ENCODE measurements at regions not wholly inside any gene's neighbourhood (a gene's known extent, or its start where the extent isn't known, plus 50 kb on each side); places are given as distances from the start of the nearest gene placed in this dataset.
"Not testable (repeated sequence)": the region's sequence is repeated elsewhere in the genome, so short reads cannot be mapped to it uniquely, and the experiment has no call there.

GRCh38 chr20:19874040-19874727, 116.1 kb downstream of the RIN2 start:
- no peak for DNase-seq

DNA sequence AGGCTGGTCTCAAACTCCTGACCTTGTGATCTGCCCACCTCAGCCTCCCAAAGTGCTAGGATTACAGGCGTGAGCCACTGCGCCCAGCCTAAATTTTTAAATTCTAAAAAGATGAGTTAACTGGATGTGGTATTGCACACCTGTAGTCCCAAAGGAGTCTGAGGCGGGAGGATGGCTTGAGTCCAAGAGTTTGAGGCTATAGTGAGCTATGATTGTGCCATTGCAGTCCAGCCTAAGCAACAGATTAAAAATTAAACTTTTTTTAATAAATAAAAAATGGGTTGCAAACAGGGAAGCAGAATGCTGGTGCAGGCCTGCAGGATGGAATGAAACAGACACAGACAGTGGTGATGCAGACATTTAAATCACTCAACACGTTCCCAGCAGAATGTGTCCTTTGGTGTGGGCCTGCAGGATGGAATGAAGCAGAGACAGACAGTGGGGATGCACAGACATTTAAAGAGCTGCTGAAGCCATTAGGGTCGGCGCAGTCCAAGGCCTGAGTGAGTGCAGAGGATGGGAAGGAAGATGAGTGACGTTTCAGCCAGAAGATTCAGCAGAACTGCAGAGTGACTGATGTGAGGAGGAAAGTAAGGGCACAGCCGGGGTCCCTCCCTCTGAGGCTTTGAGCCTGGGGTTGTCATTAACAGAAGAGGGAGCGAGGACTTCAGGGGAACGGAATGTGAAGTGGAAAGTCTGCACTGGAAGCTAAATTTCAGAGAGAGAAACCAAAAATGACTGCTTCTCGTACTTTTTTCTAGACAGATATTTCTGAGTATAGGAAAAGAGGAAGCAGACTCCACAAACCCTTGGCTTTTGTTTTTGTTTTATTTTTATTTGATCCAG, 117.5 kb downstream of the RIN2 start:
- peak; percentile 80 for DNase-seq

DNA sequence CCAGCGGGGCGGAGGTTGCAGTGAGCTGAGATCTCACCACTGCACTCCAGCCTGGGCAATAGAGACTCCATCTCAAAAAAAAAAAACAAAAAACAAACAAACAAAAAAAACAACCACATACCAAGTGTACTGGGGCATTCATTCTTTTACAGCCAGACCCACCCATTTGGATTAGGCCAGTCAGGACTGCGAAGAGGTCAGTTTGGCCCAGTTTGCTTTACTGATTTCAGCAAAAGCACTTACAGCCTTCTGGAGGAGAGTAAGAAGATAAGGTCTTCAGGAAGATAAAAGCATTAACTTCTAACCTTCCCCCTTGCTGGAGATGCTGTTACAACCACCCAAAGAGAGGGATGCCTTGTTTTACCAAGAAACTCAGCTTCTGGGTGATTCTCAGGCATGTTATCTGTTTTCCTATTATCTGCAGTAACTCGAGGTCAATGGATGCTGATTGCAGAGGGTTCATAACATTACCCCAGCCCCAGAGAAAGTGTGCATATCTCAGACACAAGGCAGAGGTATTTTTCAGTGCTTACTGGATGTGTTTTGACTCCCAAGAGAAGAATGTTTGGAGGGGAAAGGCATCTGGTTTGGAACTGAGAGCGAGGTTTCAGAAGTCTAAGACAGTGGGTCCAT, 118.9 kb downstream of the RIN2 start:
- DNase-seq: no peak

DNA sequence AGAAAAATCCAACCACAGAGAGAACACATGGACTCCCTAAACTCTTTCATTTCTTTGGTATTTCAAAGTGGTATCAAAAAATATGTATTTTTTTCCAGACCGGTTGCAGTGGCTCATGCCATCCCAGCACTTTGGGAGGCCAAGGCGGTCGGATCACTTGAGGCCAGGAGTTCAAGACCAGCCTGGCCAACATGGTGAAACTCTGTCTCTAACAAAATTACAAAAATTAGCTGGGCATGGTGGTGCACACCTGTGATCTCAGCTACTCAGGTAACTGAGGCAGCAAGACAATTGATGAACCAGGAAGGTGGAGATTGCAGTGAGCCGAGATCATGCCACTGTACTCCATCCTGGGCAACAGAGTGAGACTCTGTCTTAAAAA, 121.8 kb downstream of the RIN2 start:
- DNase-seq: not testable (repeated sequence)

GRCh38 chr20:19880256-19881079, 122.4 kb downstream of the RIN2 start:
- DNase-seq: peak; percentile 72

DNA sequence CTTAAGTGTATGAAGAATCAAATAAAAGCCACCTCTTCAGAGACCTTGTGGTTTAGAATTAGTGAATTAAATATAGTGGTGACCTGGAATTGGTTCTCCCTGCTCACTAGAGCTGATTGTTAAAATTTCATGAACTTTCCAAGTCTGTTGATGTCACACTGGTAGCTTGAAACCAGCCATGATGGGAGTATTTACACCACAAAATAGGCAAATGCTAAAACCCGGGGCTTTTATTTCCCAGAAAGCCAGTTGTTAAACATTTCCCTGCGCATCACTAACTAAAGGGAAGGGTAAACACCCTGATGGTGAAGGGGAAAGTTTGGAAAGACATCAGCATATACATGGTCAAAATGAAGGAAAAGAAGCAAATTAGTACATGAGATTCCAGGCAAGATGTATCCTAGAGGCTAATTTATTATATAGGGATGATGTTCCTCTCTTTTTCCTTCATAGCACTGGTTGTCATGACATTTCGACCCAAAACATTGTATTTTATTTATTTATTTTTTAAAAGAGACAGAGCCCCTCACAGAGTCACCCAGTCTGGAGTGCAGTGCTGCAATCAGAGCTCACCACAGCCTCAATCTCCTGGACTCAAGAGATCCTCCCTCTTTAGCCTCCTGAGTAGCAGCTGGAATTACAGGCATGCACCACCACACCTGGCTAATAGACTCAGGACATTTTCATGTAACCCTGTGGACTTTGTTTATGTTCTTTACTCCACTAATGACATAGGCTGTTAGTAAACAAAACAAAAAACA, 123.2 kb downstream of the RIN2 start:
- DNase-seq: no peak

GRCh38 chr20:19881990-19882389, 123.9 kb downstream of the RIN2 start:
- no peak for DNase-seq

DNA sequence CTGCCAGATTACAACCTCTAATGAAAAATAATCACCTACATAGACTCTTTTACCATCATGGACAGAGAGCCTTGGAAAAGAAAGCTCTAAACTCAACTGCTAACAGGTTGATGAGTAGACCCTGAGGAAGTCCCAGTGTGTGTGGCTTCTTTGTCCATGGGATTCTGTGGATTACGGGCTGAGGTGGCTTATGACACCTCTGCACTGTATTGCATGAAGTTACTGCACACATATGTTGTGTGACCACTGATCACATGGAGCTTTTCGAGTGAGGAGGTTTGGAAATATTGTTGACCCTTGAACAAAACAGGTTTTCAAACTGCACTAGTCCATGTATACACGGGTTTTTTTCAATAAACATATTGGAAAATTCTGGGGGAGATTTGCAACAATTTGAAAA, 124.4 kb downstream of the RIN2 start:
- no peak for DNase-seq

DNA sequence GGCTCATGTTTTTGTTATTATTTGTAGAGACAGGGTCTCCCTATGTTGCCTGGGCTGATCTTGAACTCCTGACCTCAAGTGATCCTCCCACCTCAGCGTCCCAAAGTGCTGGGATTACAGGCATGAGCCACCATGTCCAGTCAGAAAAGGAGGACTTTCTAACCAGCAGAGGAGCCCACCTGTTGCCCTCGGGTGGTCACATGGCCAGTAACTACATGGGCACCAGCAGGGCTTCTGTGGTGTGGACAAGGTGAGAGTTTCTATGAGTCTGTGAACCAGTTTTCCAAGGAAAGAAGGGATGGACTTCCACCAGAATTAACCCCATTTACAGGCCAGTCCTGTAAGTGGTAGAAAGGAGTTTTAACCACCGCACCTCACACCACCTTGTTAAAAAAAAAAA, 125.4 kb downstream of the RIN2 start:
- no peak for DNase-seq

DNA sequence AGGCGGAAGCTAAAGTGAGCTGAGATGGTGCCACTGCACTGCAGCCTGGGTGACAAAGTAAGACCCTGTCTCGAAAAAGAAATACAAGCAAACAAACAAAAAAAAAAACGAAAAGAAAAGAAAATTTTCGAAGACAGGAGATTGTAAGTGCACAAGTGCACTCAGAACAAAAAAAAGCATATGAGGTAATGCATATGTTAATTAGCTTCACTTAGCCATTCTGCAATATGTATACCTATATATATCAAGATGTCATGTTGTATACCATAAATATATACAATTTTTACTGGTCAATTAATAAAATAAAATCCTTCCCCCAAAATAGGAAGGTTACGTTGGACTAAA, 127.5 kb downstream of the RIN2 start:
- DNase-seq: no peak

DNA sequence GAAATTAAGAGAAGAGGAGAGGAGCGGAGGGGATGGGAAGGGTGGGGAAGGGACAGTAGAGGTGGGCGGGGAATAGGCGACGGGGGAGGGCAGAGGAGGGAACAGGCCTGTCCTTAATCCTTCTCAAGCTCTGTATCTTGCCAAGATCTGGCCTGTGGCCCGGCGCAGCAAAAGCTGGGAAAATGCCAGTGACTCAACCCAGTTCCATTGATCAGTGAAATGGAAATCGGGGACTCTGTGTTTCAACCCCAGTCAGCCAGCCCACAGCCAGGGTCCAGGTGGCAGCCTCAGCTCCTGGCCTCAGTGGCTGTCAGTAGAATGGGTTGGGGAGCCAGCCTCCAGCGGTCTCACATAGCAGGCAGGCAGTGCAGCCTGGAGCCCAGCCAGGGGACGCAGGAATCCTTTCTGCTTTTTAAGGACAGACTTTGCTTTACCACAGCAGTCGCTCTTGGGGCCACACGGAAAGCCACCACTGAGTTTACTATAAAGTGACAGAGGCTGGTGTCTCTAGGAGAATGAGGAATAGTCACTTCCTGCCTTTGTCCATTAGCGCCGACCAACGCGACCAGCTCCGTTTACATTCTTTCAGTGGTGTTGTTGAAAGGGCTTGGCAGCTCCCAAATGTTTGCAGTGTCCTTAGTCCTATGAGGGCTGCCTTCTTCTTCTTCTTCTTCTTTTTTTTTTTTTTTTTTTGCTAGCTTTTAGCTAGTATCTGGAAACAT, 128.0 kb downstream of the RIN2 start:
- DNase-seq: peak; percentile 23

DNA sequence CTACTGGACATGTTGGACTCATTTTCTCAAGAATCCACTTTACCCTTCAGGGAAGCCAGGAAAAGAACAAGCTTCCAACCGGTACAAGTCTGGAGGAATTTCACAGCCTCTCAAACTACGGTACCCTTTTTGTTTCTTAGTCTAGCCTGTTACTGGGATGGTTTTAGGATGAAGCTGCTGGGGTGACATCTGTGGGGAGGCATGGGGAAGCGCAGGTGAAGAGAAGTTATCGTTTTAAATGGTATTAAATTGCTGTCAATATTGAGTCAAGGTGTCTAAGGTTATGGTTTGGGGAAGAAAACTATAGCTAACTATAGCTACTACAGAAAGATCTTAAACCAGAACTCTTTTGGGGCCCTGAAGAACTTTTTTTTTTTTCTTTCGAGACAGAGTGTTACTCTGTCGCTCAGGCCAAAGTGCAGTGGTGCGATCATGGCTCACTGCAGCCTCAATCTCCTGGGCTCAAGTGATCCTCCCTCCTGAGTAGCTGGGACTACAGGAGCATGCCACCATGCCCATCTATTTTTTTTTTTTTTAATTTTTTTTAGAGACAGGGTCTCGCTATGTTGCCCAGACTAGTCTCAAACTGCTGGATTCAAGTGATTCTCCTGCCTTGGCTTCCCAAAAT, 128.7 kb downstream of the RIN2 start:
- no peak for DNase-seq

- no peak for DNase-seq
Measured at GRCh38 chr20:19887556-19888268, 129.4 kb upstream of the NAA20 start.

GRCh38 chr20:19888269-19888671, 128.9 kb upstream of the NAA20 start:
- no peak for DNase-seq

DNA sequence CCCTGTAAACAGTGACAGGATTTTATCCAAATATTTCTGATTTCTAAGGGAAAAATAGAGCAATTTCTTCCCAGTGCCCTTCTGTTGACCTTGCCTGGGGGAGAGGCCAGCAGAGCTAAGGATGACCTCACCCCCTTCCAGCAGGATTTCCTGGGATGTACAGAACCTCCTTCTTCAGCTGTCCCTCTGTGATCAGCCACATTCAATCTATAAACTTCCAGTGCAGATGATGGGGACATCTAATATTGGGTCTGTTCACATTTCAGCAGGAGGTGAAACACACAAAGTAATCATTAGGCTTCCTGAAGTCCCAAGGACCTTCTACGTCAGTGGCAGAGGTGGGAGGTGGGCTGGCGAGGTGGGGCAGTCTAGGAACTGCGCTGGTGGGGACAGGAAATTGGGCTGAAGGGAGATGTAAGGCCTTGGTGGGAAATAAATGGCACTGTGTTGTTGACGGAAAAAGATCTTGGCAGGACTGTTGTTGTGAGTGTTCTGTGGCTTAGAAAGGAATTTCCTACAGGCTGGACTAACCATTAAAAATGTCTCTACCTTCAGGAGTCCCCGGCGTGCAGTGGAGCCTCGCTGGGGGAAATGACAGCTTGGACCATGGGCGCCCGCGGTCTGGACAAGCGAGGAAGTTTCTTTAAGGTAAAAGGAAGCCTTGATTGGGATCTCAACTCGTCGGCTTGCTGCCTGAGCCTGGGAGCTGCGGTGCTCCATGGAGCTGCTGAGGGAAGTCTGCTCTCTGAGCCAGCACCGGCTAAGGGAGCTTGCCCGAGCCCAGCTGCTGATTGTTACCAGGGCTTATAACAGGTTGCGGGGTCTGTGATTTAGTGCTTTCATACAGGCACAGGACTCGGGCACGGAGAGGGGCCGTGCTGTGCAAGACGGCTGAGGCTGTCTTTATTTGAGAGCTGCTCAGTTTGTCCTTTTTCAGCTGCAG, 127.9 kb upstream of the NAA20 start:
- peak; percentile 62 for DNase-seq

- no peak for DNase-seq
Measured at GRCh38 chr20:19890445-19891051, 126.6 kb upstream of the NAA20 start.

DNA sequence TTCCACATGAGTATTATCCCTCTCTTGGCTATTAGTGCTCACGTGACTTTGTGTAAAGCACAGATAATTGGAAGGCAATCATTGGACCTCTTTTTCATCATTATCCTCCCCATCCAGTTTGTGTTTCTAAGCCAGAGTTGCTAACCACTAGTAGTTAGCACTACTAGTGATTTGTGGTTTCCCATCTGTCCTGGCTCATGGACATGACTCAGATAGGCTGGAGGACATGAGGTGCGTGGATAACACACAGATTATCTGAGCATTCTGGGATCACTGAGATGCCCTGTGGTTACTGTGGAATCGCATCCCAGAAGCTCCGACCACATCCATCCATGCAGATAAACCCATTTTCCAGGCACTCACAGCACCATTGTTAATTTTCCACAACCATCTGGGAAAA, 123.8 kb upstream of the NAA20 start:
- DNase-seq: no peak

GRCh38 chr20:19895761-19896160, 121.4 kb upstream of the NAA20 start:
- DNase-seq: no peak

- no peak for DNase-seq
Measured at GRCh38 chr20:19897891-19898290, 119.3 kb upstream of the NAA20 start.
